SJSA1 (cell line): ENCODE measurements at regions not wholly inside any gene's neighbourhood (a gene's known extent, or its start where the extent isn't known, plus 50 kb on each side); places are given as distances from the start of the nearest gene placed in this dataset.

Experiments
- DNase-seq, 2 experiments: peaks; one replicate each; pipeline ENCODE4 v3.0.0-alpha.2; 2015 to 2020; ENCODE audit warnings: low spot score in 2 of 2, low read depth in 1 of 2
- H3K27ac ChIP-seq: fragments of 250-450 bp; sonication (Bioruptor Pico); 2 replicates; pipeline ENCODE4 v1.5.1; 2020; ENCODE audit warnings: mild to moderate bottlenecking, moderate library complexity
- H3K27me3 ChIP-seq: fragments of 250-450 bp; sonication (Bioruptor Pico); replicated peaks from 2 replicates; pipeline ENCODE4 v1.5.1; 2020; ENCODE audit warnings: mild to moderate bottlenecking, moderate library complexity
- H3K36me3 ChIP-seq: fragments of 250-450 bp; sonication (Bioruptor Pico); 2 replicates; pipeline ENCODE4 v1.5.1; 2020; ENCODE audit warnings: mild to moderate bottlenecking
- H3K4me1 ChIP-seq: fragments of 250-450 bp; sonication (Bioruptor Pico); replicated peaks from 2 replicates; pipeline ENCODE4 v1.6.1; 2021; ENCODE audit warnings: mild to moderate bottlenecking
- H3K4me3 ChIP-seq: fragments of 250-450 bp; sonication (Bioruptor Pico); 2 replicates; pipeline ENCODE4 v1.5.1; 2020; ENCODE audit warnings: mild to moderate bottlenecking
- H3K9me3 ChIP-seq: fragments of 250-450 bp; sonication (Bioruptor Pico); replicated peaks from 2 replicates; pipeline ENCODE4 v1.5.1; 2020; ENCODE audit warnings: mild to moderate bottlenecking

DNA sequence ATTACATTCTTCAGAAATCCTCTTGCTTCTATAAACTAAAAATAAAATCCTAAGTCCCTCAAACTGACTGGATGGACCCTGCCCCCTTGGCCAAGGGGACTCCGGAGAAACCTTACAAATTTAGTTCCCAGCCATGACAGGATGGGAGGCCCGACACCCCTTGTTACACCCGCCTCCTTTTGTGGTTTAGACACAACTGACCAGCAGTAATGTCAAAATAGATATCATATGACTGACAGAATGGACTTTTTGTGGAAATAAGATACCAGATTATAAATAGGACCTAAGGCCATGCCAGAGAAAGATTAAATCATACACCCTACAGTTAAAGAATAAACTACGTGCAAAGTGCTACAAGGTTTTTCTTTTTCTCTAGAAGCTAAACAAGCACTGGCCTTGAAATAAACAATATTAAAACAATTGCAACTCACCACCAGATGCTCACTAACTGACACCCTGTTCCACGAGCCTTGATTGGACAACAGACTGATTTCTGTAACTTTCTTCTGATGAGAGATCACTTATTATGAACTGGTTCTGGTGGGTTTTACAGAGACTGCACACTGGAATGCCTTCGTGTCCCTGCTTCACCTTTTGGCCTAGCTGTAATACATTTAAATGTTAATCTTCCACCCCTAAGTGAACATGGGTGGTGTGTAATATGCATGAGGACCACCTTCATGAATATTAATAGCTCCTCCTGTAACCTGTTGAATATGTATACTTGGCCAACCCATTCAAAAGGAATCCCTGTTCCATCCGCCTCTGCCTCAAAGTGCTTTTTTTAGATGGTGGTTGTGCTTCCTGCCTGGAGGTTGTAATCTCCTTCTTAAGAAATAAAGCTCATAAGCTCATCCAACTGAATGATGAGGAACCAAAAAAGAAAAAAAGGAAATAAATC lies 99.6 kb downstream of the ODF2L start:
- no peak overlapping the region for H3K4me3 ChIP-seq
- H3K27me3 ChIP-seq, result 0 out of 2 replicates have a peak, but pooled peaks cover 2% of the 10 kb centered on the region
- H3K36me3 ChIP-seq, result no peaks in the 10 kb centered on the region
- no peaks in the 10 kb centered on the region for H3K4me1 ChIP-seq
- no peaks in the 10 kb centered on the region; the same call in 1 of the 2 replicates for H3K9me3 ChIP-seq
- no peak for DNase-seq
- H3K27ac ChIP-seq, result no peak overlapping the region

DNA sequence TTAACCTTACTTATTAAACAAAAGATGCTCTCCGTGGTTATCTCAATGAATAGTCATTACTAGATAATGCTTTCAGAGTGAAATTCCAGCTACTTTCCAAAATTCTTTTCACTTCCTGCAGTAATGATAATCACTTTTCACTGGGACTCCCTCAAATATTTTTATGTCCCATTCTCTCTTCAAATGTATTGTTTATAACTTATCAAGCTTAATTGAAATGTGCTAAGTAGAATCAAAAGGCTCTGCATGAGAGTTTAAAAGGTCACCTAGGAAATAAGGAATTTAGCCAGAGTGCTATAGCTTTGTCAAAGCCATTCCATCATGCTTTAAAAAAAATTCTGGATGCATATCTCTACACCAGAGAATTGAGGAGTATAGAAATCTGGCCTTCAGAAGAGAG lies 106.4 kb downstream of the ODF2L start:
- no peaks in the 10 kb centered on the region for H3K4me1 ChIP-seq
- no peaks in the 10 kb centered on the region; the same call in 1 of the 2 replicates for H3K27me3 ChIP-seq
- DNase-seq, result no peak
- H3K9me3 ChIP-seq, result no peaks in the 10 kb centered on the region
- H3K4me3 ChIP-seq, result no peak overlapping the region
- H3K27ac ChIP-seq, result no peak overlapping the region
- no peaks in the 10 kb centered on the region for H3K36me3 ChIP-seq

DNA sequence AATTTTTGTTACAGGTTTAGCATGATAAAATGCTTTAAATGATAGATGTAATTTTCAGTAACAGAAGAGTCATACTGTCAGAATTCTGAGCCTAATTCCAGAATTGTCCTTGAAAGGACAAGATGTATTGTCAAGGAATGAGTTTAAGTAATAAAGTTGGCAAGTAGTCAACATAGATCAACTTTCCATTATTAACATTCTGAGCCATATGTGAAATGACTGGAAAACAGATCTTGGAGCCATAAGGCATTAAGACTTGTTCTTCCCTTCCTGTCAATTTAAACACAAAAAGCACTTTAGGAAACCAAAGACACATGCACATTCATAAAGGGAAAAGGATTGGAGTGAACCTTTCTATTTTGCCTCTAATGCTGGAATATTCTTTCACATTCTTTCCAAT lies 107.0 kb downstream of the ODF2L start:
- Histone ChIP-seq H3K9me3 (no peaks in the 10 kb centered on the region), H3K27me3 (no peaks in the 10 kb centered on the region; the same call in 1 of the 2 replicates), H3K4me3 (no peak overlapping the region), H3K36me3 (no peaks in the 10 kb centered on the region), H3K4me1 (no peaks in the 10 kb centered on the region), H3K27ac (no peak overlapping the region)
- DNase-seq, result no peak

DNA sequence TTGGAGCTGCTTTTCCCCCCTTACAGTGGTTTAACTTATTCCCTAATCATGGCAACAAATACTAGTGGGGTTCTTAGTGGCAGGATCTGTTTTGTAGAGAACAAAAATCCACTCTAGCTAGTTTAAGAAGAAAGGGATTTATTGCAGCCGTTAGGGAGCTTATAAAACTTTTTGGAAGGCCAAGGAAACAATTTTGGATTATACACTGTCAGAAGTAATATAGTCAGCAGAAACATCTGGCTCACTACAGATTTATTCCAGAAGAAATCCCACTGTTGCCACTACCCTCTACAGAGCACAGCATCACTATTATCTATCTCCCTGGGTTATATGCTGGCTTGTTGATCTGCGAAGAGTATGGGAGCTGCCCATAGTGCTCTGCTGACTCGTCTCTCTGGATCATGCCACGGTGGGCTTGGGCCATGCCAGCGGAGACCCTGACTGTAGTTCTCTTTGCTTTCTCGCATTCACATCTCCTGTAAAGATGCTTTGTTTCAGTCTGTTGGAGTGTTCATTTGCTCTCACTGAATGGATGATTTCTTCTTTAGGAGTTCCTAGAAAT lies 107.5 kb downstream of the ODF2L start:
- H3K27me3 ChIP-seq, result no peaks in the 10 kb centered on the region; the same call in 1 of the 2 replicates
- no peak overlapping the region for H3K4me3 ChIP-seq
- H3K27ac ChIP-seq, result no peak overlapping the region
- no peaks in the 10 kb centered on the region for H3K9me3 ChIP-seq
- no peaks in the 10 kb centered on the region for H3K36me3 ChIP-seq
- H3K4me1 ChIP-seq, result no peaks in the 10 kb centered on the region
- no peak for DNase-seq

DNA sequence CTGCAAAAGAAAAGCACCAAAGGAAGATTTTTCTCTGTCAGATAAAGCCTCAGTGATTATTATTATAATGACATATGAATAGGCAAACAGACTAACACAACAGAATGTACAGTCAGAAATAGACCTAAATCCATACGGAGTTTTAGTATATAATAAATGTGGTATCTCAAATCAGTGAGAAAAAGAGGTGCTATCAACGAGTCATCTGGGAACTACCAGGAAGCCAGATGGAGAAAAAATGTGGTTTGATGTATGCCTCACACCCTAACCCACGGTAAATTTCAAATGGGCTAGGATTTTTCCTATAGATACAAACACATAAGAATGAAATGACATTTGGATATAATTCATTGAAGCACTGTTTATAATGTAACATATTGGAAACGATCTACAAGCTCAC lies 110.3 kb downstream of the ODF2L start:
- Histone ChIP-seq H3K36me3 (no peaks in the 10 kb centered on the region), H3K4me1 (no peaks in the 10 kb centered on the region), H3K9me3 (no peaks in the 10 kb centered on the region), H3K27me3 (no peaks in the 10 kb centered on the region; the same call in 1 of the 2 replicates), H3K27ac (no peak overlapping the region), H3K4me3 (no peak overlapping the region)
- DNase-seq, result no peak

DNA sequence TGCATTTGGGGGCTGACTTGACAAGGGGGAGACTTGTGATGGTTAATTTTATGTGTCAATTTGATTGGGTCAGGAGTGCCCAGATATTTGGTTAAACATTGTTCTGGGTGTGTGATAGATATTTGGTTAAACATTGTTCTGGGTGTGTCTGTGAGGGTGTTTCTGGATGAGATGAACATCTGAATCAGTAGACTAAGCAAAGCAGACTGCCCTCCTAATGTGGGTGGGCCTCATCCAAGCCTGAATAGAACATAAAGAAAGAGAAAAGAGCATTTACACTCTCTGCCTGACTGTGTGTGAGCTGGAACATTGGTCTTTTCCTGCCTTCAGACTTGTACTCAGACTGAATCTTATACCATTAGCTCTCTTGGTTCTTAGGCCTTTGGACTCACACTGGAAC lies 113.5 kb downstream of the ODF2L start:
- no peaks in the 10 kb centered on the region; the same call in 1 of the 2 replicates for H3K27me3 ChIP-seq
- DNase-seq, result no peak
- no peaks in the 10 kb centered on the region for H3K4me1 ChIP-seq
- no peak overlapping the region for H3K4me3 ChIP-seq
- H3K27ac ChIP-seq, result no peak overlapping the region
- no peaks in the 10 kb centered on the region for H3K9me3 ChIP-seq
- no peaks in the 10 kb centered on the region for H3K36me3 ChIP-seq

DNA sequence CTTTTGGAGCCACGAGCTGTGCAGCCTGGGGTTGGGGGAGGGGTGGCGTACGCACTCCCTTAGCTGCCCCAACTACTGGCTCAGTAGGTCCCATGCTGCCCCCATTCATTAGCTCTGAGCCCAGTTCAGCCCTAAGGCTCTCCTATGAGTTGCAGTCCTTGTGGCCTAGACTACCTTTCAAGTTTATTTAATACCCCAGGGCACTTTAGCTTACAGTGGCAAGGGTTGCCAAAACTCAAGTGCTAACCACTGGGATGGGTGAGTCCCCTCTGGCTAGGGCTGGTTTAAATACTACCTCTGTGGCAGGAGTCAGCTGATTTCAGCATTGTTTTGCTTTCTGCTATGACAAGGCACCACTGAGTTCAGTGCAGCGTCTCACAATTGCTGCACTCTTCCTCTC lies 118.2 kb downstream of the ODF2L start:
- no peak overlapping the region for H3K4me3 ChIP-seq
- DNase-seq, result no peak
- no peaks in the 10 kb centered on the region for H3K4me1 ChIP-seq
- H3K27ac ChIP-seq, result no peak overlapping the region
- no peaks in the 10 kb centered on the region for H3K27me3 ChIP-seq
- H3K36me3 ChIP-seq, result no peaks in the 10 kb centered on the region
- H3K9me3 ChIP-seq, result no peaks in the 10 kb centered on the region

DNA sequence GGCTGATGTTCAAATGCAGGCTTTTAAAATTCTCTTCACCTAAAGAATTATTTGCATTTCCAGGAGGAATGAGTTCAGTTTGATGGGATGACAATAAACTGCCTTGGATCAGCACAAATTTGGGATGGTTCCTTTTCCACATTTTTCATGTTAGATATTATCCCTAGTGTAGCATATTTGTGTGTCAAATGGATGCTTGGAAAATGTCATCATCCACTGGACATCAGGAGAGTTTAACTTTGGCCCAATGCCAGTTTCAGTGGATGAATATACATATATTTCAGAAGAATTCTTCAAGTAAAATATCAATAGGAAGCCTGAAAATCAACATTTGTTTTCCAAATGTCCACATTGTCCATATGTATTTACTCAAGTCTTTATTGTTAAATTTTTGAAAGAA lies 116.5 kb upstream of the COL24A1 start:
- no peaks in the 10 kb centered on the region for H3K4me1 ChIP-seq
- H3K9me3 ChIP-seq, result no peaks in the 10 kb centered on the region
- H3K36me3 ChIP-seq, result no peaks in the 10 kb centered on the region
- H3K27ac ChIP-seq, result no peak overlapping the region
- H3K4me3 ChIP-seq, result no peak overlapping the region
- DNase-seq, result no peak
- peaks cover 7% of the 10 kb centered on the region; the same call in 1 of the 2 replicates for H3K27me3 ChIP-seq

DNA sequence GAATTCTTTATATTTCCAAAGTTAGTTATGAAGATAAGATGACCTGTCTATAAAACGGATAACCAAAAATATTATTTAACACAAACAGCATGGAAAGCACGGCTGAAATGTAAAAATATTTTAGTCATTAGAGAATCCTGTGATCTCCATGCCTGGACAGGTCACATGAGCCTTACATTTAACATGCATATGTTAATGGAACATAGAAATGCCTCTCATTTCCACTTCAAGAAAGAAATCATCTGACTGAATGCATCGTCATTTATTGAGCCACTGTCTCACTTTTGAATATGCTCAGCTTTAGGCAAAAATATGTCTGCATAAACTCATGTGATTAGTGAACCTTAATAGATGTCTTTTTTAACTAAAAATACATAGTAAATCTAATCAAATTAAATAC lies 115.5 kb upstream of the COL24A1 start:
- DNase-seq, result no peak

DNA sequence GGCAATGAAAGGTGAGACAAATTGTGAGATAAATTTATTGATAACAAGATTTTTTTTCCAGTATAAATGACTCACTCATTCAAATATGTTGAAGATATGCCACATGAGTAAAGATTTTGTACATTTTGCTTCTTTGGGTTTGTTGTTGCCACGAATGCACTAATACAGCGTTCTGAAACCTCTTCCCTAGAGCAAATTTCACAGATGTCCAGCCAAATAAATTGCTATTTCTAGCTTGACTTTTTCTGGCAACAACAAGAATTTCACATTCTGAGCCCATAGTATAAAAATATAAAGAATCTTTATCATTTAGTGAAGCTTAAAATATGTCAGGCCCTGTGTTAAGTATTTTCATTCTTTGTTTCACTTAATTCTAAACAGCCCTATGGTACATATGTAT lies 114.5 kb upstream of the COL24A1 start:
- H3K27me3 ChIP-seq, result peaks cover 7% of the 10 kb centered on the region; the same call in 1 of the 2 replicates
- DNase-seq, result no peak
- no peak overlapping the region for H3K4me3 ChIP-seq
- H3K9me3 ChIP-seq, result no peaks in the 10 kb centered on the region
- H3K36me3 ChIP-seq, result no peaks in the 10 kb centered on the region
- H3K27ac ChIP-seq, result no peak overlapping the region
- no peaks in the 10 kb centered on the region for H3K4me1 ChIP-seq

More for the DNA sequence above, 115.5 kb upstream of the COL24A1 start:
- H3K27ac ChIP-seq, result no peak overlapping the region
- H3K27me3 ChIP-seq, result peaks cover 7% of the 10 kb centered on the region; the same call in 1 of the 2 replicates
- no peaks in the 10 kb centered on the region for H3K4me1 ChIP-seq
- no peak overlapping the region for H3K4me3 ChIP-seq
- H3K36me3 ChIP-seq, result no peaks in the 10 kb centered on the region
- H3K9me3 ChIP-seq, result no peaks in the 10 kb centered on the region

DNA sequence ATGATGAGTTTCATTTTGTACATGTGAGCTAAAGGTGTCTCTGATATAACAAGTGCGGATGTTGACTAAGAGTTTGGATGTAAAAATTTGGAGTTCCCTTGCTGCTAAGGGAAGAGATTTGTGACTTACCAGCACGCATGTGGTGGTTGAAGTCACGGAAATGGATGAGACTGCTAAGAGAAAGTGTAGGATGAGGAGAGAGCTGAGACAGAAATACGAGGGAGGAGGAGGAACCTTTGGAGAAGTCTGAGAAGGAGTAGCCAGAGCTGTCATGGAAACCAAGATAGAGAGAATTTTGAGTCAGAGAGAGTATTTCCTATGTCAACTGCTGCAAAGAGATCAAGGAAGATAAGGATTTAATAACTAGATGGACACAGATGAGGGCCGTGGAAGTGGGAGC lies 106.5 kb upstream of the COL24A1 start:
- no peaks in the 10 kb centered on the region for H3K36me3 ChIP-seq

DNA sequence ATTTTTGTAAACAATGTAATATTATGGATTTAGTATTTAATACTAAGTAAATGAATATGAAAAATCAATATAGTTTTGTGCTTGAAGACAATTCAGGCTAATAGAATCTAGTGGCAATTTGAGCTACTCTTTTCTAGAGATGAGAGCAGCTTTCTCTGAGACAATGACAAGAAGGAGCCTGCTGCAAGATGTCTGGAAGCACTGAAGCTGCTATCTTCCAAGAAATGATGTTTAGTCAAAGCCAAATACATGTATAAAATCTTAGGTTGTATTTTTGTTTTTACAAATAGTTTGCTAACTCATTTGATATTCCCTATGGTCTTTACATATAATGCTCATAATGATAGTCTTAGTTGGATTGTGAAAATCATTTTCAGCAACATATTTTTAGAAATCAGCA lies 103.9 kb upstream of the COL24A1 start:
- peaks cover 6% of the 10 kb centered on the region; the same call in 1 of the 2 replicates for H3K27me3 ChIP-seq
- no peak for DNase-seq
- H3K27ac ChIP-seq, result no peak overlapping the region
- no peaks in the 10 kb centered on the region for H3K36me3 ChIP-seq
- H3K4me1 ChIP-seq, result no peaks in the 10 kb centered on the region
- H3K4me3 ChIP-seq, result no peak overlapping the region
- no peaks in the 10 kb centered on the region for H3K9me3 ChIP-seq

More for the DNA sequence above, 106.5 kb upstream of the COL24A1 start:
- no peak for DNase-seq
- H3K9me3 ChIP-seq, result no peaks in the 10 kb centered on the region
- peaks cover 6% of the 10 kb centered on the region; the same call in 1 of the 2 replicates for H3K27me3 ChIP-seq
- H3K4me1 ChIP-seq, result no peaks in the 10 kb centered on the region
- no peak overlapping the region for H3K27ac ChIP-seq
- H3K4me3 ChIP-seq, result no peak overlapping the region

DNA sequence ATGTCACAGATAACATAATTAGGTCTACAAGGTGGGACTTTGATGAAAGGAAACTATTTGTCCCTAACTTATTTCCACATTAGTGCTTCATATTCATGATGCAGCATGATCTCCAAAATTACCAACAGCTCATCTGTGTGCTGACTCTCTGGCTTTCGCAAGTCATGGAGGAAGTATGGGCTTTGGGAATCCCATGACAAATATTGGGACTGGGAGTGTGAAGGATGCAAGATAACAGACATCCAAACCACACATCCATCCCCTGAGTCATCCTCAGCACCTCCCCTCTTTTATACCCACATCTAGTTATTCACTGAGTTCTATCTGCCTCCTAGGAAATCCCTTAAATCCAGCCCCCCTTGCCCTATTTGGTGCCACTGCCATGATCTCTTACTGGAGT lies 102.8 kb upstream of the COL24A1 start:
- H3K4me1 ChIP-seq, result no peaks in the 10 kb centered on the region
- no peaks in the 10 kb centered on the region for H3K27me3 ChIP-seq
- DNase-seq, result no peak
- H3K4me3 ChIP-seq, result no peak overlapping the region
- no peak overlapping the region for H3K27ac ChIP-seq
- no peaks in the 10 kb centered on the region for H3K9me3 ChIP-seq
- H3K36me3 ChIP-seq, result no peaks in the 10 kb centered on the region

DNA sequence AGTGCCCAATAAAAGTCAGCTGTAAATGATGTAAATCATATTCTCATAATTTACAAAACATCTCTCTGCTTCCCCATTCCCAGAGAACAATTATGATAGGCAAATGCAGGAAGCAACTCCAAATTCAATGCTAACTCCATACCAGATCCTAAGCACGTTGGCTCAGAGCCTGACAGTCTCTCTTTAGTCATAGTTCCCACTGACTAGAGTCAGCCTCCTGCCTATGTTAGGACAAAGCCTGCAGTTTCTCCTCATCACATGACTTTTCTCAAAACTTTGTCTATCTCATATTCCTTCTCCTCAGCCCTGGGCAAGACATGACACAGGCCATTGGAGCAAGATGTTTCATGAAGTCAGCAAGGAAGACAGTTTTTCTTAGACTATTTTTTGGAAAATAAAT lies 101.5 kb upstream of the COL24A1 start:
- H3K9me3 ChIP-seq, result no peaks in the 10 kb centered on the region
- DNase-seq, result no peak
- no peaks in the 10 kb centered on the region for H3K36me3 ChIP-seq
- no peaks in the 10 kb centered on the region for H3K4me1 ChIP-seq
- H3K4me3 ChIP-seq, result no peak overlapping the region
- H3K27me3 ChIP-seq, result no peaks in the 10 kb centered on the region
- H3K27ac ChIP-seq, result no peak overlapping the region
